Endothelial cell (in vitro differentiated cells): ENCODE measurements at regions not wholly inside any gene's neighbourhood (a gene's known extent, or its start where the extent isn't known, plus 50 kb on each side); places are given as distances from the start of the nearest gene placed in this dataset.

Source experiments
- DNase-seq: peaks from one replicate; pipeline ENCODE4 v3.0.0; 2021; ENCODE audit warnings: low spot score
- H3K27ac Mint-ChIP-seq: one replicate; pipeline ENCODE4 v1.8.0; 2021; ENCODE audit warnings: mixed read lengths, inconsistent platforms; ENCODE audit not compliant: unreplicated experiment
- H3K27me3 Mint-ChIP-seq: one replicate; pipeline ENCODE4 v1.8.0; 2021; ENCODE audit warnings: mild to moderate bottlenecking, moderate library complexity, mixed read lengths, inconsistent platforms; ENCODE audit not compliant: unreplicated experiment
- H3K36me3 Mint-ChIP-seq: one replicate; pipeline ENCODE4 v1.8.0; 2021; ENCODE audit warnings: mild to moderate bottlenecking, low read depth, mixed read lengths, inconsistent platforms; ENCODE audit not compliant: unreplicated experiment
- H3K4me1 Mint-ChIP-seq: one replicate; pipeline ENCODE4 v1.8.0; 2021; ENCODE audit warnings: mild to moderate bottlenecking, mixed read lengths, inconsistent platforms; ENCODE audit not compliant: unreplicated experiment
- H3K4me3 Mint-ChIP-seq: one replicate; pipeline ENCODE4 v1.8.0; 2021; ENCODE audit warnings: mild to moderate bottlenecking, mixed read lengths, inconsistent platforms; ENCODE audit not compliant: unreplicated experiment
- H3K9me3 Mint-ChIP-seq: one replicate; pipeline ENCODE4 v1.8.0; 2021; ENCODE audit warnings: mixed read lengths, inconsistent platforms; ENCODE audit not compliant: unreplicated experiment
- TF ChIP-seq, protein P1 (sequence below): fragments of 200-600 bp; sonication (generic); IDR thresholded peaks from one replicate; pipeline ENCODE4 v1.5.0; 2021; ENCODE audit warnings: antibody characterized with exemption; ENCODE audit not compliant: unreplicated experiment

DNA sequence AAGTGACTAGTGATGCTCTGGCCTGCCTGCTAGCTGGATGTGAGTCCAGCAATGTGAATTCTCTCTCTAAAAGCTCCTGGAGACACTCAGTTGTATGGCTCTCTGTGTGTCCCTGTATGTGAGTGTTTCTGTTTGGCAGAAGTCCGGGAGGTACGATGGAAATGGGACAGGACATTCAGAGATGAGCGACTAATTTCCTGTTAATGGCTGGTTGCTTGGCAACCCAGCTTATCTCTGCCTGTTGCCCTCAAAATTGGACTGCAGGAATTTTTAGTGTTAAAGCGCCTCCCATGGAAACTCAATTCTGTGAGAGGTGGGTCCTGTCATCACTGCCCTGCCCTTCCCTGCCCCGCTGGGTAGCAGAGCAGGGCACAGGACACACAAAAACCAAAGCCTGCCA is 136.8 kb upstream of the LRFN2 start:
- peak overlapping the region; percentile 88 for H3K27ac Mint-ChIP-seq
- H3K4me1 Mint-ChIP-seq: peaks cover 49% of the 10 kb centered on the region
- peak; percentile 31 for DNase-seq
- H3K9me3 Mint-ChIP-seq: no peaks in the 10 kb centered on the region
- no peak overlapping the region for H3K4me3 Mint-ChIP-seq
- no peaks in the 10 kb centered on the region for H3K36me3 Mint-ChIP-seq
- TF ChIP-seq, protein P1, sequence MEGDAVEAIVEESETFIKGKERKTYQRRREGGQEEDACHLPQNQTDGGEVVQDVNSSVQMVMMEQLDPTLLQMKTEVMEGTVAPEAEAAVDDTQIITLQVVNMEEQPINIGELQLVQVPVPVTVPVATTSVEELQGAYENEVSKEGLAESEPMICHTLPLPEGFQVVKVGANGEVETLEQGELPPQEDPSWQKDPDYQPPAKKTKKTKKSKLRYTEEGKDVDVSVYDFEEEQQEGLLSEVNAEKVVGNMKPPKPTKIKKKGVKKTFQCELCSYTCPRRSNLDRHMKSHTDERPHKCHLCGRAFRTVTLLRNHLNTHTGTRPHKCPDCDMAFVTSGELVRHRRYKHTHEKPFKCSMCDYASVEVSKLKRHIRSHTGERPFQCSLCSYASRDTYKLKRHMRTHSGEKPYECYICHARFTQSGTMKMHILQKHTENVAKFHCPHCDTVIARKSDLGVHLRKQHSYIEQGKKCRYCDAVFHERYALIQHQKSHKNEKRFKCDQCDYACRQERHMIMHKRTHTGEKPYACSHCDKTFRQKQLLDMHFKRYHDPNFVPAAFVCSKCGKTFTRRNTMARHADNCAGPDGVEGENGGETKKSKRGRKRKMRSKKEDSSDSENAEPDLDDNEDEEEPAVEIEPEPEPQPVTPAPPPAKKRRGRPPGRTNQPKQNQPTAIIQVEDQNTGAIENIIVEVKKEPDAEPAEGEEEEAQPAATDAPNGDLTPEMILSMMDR: no peak
- peaks cover 6% of the 10 kb centered on the region for H3K27me3 Mint-ChIP-seq

GRCh38 chr6:40722553-40723258 is 135.5 kb upstream of the LRFN2 start:
- Mint-ChIP-seq H3K4me1 (peaks cover 56% of the 10 kb centered on the region), H3K27ac (no peak overlapping the region), H3K36me3 (no peaks in the 10 kb centered on the region), H3K27me3 (peaks cover 6% of the 10 kb centered on the region), H3K9me3 (no peaks in the 10 kb centered on the region), H3K4me3 (no peak overlapping the region)
- TF ChIP-seq, protein P1: no peak
- no peak for DNase-seq

DNA sequence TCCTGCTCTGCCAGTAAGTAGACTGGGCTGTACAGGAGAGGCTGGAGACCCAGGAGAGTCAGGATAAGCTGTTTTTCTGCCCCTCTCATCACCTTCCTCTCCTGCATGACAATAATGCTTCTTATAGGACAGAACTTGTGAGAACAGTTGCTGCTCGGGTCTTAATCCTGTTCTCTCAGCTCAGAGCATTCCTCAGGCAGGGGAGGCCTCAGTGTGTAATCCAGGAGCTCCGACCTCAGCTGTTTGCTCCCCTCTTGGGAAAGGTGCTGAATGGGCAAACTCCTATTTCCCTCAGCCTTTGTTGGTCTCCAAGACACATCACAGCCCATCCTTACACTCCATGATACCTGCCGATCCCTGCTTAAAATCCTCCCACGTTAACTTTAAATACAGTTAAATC is 134.9 kb upstream of the LRFN2 start:
- peaks cover 6% of the 10 kb centered on the region for H3K27me3 Mint-ChIP-seq
- H3K36me3 Mint-ChIP-seq: no peaks in the 10 kb centered on the region
- peak overlapping the region; percentile 17 for H3K27ac Mint-ChIP-seq
- H3K4me1 Mint-ChIP-seq: peaks cover 56% of the 10 kb centered on the region
- no peak for DNase-seq
- H3K4me3 Mint-ChIP-seq: no peak overlapping the region
- no peaks in the 10 kb centered on the region for H3K9me3 Mint-ChIP-seq
- TF ChIP-seq, protein P1: no peak

GRCh38 chr6:40721271-40721952 is 134.2 kb upstream of the LRFN2 start:
- H3K27ac Mint-ChIP-seq: no peak overlapping the region
- H3K36me3 Mint-ChIP-seq: no peaks in the 10 kb centered on the region
- H3K4me3 Mint-ChIP-seq: no peak overlapping the region
- H3K9me3 Mint-ChIP-seq: no peaks in the 10 kb centered on the region
- TF ChIP-seq, protein P1: no peak
- DNase-seq: no peak
- peaks cover 6% of the 10 kb centered on the region for H3K27me3 Mint-ChIP-seq
- peaks cover 56% of the 10 kb centered on the region for H3K4me1 Mint-ChIP-seq

DNA sequence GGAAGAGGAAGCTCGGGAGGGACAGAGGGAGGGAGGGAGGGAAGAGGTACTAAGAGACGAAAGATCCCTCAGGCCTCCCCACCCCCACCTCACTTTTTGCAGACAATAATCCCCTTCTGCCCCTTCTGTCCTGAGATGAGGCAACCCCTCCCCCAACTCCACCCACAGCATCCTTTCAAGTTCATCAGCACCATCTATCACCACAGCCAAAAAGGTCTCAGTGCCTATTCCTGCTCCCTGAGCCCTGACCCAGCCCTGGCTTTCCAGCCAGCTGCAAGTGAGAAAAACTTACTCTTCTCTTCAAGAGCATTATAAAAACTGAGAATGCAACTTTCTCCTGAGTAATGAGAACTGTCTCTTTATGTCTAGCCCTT is 133.2 kb upstream of the LRFN2 start:
- Mint-ChIP-seq H3K4me3 (peak overlapping the region; percentile 62), H3K27me3 (peaks cover 8% of the 10 kb centered on the region), H3K4me1 (peaks cover 57% of the 10 kb centered on the region), H3K27ac (no peak overlapping the region), H3K9me3 (no peaks in the 10 kb centered on the region), H3K36me3 (no peaks in the 10 kb centered on the region)
- TF ChIP-seq, protein P1: no peak
- no peak for DNase-seq
